ENCODE measurements at regions not wholly inside any gene's neighbourhood (a gene's known extent, or its start where the extent isn't known, plus 50 kb on each side); places are given as distances from the start of the nearest gene placed in this dataset.

DNA sequence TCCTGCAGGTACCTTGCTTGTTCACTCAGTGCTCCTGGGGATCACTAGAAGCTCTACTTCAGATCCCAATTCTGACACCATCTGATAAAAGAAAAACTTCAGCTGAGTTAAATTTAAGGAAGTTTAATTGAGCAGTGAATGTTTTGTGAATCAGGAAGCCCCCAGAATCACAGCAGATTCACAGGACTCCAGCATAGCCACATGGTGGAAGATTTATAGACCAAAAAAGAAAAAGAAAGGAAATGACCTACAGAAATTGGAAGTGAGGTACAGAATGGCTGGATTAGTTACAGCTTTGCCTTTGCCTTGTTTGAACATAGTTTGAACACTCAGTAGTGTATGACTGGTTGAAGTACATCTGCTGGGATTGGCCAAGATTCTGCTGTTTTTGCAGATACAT, 182.7 kb upstream of the SCN7A start:
- TF ChIP-seq, protein P1, sequence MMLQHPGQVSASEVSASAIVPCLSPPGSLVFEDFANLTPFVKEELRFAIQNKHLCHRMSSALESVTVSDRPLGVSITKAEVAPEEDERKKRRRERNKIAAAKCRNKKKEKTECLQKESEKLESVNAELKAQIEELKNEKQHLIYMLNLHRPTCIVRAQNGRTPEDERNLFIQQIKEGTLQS (IDR thresholded peaks at IDR 0.05): no peak
- TF ChIP-seq, protein P2, sequence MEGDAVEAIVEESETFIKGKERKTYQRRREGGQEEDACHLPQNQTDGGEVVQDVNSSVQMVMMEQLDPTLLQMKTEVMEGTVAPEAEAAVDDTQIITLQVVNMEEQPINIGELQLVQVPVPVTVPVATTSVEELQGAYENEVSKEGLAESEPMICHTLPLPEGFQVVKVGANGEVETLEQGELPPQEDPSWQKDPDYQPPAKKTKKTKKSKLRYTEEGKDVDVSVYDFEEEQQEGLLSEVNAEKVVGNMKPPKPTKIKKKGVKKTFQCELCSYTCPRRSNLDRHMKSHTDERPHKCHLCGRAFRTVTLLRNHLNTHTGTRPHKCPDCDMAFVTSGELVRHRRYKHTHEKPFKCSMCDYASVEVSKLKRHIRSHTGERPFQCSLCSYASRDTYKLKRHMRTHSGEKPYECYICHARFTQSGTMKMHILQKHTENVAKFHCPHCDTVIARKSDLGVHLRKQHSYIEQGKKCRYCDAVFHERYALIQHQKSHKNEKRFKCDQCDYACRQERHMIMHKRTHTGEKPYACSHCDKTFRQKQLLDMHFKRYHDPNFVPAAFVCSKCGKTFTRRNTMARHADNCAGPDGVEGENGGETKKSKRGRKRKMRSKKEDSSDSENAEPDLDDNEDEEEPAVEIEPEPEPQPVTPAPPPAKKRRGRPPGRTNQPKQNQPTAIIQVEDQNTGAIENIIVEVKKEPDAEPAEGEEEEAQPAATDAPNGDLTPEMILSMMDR (IDR thresholded peaks at IDR 0.05 in 2 of 3, conservative IDR thresholded peaks at IDR 0.05 in 1 of 3; ENCODE audit: borderline replicate concordance in 1 of 3, insufficient read depth in 1 of 3, low read depth in 2 of 3, low read length in 2 of 3): no peak
- TF ChIP-seq ELF1 (IDR thresholded peaks at IDR 0.05; ENCODE audit: borderline replicate concordance, low read depth) (no peak), JUND (IDR thresholded peaks at IDR 0.05) (no peak), POLR2A (IDR thresholded peaks at IDR 0.05; ENCODE audit: borderline replicate concordance, extremely low read depth, insufficient read depth, insufficient read length) (no peak), EZH2 (IDR thresholded peaks at IDR 0.05) (no peak)
- TF ChIP-seq, protein P3, sequence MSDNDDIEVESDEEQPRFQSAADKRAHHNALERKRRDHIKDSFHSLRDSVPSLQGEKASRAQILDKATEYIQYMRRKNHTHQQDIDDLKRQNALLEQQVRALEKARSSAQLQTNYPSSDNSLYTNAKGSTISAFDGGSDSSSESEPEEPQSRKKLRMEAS (IDR thresholded peaks at IDR 0.05): no peak
- TF ChIP-seq, protein P4, sequence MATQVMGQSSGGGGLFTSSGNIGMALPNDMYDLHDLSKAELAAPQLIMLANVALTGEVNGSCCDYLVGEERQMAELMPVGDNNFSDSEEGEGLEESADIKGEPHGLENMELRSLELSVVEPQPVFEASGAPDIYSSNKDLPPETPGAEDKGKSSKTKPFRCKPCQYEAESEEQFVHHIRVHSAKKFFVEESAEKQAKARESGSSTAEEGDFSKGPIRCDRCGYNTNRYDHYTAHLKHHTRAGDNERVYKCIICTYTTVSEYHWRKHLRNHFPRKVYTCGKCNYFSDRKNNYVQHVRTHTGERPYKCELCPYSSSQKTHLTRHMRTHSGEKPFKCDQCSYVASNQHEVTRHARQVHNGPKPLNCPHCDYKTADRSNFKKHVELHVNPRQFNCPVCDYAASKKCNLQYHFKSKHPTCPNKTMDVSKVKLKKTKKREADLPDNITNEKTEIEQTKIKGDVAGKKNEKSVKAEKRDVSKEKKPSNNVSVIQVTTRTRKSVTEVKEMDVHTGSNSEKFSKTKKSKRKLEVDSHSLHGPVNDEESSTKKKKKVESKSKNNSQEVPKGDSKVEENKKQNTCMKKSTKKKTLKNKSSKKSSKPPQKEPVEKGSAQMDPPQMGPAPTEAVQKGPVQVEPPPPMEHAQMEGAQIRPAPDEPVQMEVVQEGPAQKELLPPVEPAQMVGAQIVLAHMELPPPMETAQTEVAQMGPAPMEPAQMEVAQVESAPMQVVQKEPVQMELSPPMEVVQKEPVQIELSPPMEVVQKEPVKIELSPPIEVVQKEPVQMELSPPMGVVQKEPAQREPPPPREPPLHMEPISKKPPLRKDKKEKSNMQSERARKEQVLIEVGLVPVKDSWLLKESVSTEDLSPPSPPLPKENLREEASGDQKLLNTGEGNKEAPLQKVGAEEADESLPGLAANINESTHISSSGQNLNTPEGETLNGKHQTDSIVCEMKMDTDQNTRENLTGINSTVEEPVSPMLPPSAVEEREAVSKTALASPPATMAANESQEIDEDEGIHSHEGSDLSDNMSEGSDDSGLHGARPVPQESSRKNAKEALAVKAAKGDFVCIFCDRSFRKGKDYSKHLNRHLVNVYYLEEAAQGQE (IDR thresholded peaks at IDR 0.05; ENCODE audit: low read depth): no peak
